Lower lobe of right lung (tissue), 2 donors: ENCODE measurements at regions not wholly inside any gene's neighbourhood (a gene's known extent, or its start where the extent isn't known, plus 50 kb on each side); places are given as distances from the start of the nearest gene placed in this dataset.

ENCODE experiments used
- ATAC-seq, 2 donors: fragments of 200-7000 bp; cut with Tn5 transposase; one replicate each; pipeline ENCODE4 v1.9.1; 2020 to 2022; ENCODE audit warnings: mild to moderate bottlenecking in 2 of 2, moderate library complexity in 2 of 2
- DNase-seq: peaks from one replicate; pipeline ENCODE4 v3.0.0-alpha.2; 2020
- H3K27ac ChIP-seq: fragments of 200-600 bp; one replicate; pipeline ENCODE4 v1.8.0; 2022
- H3K27me3 ChIP-seq: fragments of 200-600 bp; one replicate; pipeline ENCODE4 v1.8.0; 2022; ENCODE audit warnings: low read depth
- H3K36me3 ChIP-seq: fragments of 200-600 bp; one replicate; pipeline ENCODE4 v1.8.0; 2022; ENCODE audit warnings: mild to moderate bottlenecking
- H3K4me1 ChIP-seq: fragments of 200-600 bp; one replicate; pipeline ENCODE4 v1.8.0; 2022
- H3K4me3 ChIP-seq: fragments of 200-600 bp; one replicate; pipeline ENCODE4 v1.8.0; 2022; ENCODE audit warnings: mild to moderate bottlenecking
- H3K9me3 ChIP-seq: fragments of 200-600 bp; one replicate; pipeline ENCODE4 v1.8.0; 2022
- intact Hi-C: fragments of 100-400 bp; cut with DNase I; formaldehyde crosslinking; loops from one replicate; pipeline ENCODE4 v1.11.0; 2022
- TF ChIP-seq, protein P1 (sequence below): fragments of 200-600 bp; IDR thresholded peaks from one replicate; pipeline ENCODE4 v1.8.0; 2022; ENCODE audit warnings: antibody characterized with exemption, mild to moderate bottlenecking
- donor health status: DM: no; HTN: yes; CAD: no; lungs with severe emphysema.

GRCh38 chr2:108067820-108068405 lies 81.6 kb downstream of the SLC5A7 start:
- intact Hi-C loops: no loop called here
- Histone ChIP-seq H3K36me3 (no peaks in the 10 kb centered on the region), H3K4me3 (no peak overlapping the region), H3K4me1 (no peaks in the 10 kb centered on the region), H3K27ac (no peak overlapping the region), H3K9me3 (no peaks in the 10 kb centered on the region), H3K27me3 (no peaks in the 10 kb centered on the region)
- TF ChIP-seq, protein P1, sequence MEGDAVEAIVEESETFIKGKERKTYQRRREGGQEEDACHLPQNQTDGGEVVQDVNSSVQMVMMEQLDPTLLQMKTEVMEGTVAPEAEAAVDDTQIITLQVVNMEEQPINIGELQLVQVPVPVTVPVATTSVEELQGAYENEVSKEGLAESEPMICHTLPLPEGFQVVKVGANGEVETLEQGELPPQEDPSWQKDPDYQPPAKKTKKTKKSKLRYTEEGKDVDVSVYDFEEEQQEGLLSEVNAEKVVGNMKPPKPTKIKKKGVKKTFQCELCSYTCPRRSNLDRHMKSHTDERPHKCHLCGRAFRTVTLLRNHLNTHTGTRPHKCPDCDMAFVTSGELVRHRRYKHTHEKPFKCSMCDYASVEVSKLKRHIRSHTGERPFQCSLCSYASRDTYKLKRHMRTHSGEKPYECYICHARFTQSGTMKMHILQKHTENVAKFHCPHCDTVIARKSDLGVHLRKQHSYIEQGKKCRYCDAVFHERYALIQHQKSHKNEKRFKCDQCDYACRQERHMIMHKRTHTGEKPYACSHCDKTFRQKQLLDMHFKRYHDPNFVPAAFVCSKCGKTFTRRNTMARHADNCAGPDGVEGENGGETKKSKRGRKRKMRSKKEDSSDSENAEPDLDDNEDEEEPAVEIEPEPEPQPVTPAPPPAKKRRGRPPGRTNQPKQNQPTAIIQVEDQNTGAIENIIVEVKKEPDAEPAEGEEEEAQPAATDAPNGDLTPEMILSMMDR: no peak
- no peak for DNase-seq
- ATAC-seq: no peak

- H3K27ac ChIP-seq: no peak overlapping the region
- no peak overlapping the region for H3K4me3 ChIP-seq
- DNase-seq: no peak
- intact Hi-C loops: no loop called here
- H3K27me3 ChIP-seq: no peaks in the 10 kb centered on the region
- H3K36me3 ChIP-seq: no peaks in the 10 kb centered on the region
- TF ChIP-seq, protein P1: no peak
- ATAC-seq: no peak
- no peaks in the 10 kb centered on the region for H3K4me1 ChIP-seq
- no peaks in the 10 kb centered on the region for H3K9me3 ChIP-seq
These were observed 83.4 kb downstream of the SLC5A7 start for GRCh38 chr2:108069515-108070310.

GRCh38 chr2:108073415-108074072 lies 87.2 kb downstream of the SLC5A7 start:
- TF ChIP-seq, protein P1: no peak
- no peaks in the 10 kb centered on the region for H3K36me3 ChIP-seq
- no peaks in the 10 kb centered on the region for H3K27me3 ChIP-seq
- H3K4me1 ChIP-seq: no peaks in the 10 kb centered on the region
- DNase-seq (no peak), ATAC-seq (no peak)
- no peak overlapping the region for H3K4me3 ChIP-seq
- intact Hi-C loops: no loop called here
- H3K9me3 ChIP-seq: no peaks in the 10 kb centered on the region
- no peak overlapping the region for H3K27ac ChIP-seq

DNA sequence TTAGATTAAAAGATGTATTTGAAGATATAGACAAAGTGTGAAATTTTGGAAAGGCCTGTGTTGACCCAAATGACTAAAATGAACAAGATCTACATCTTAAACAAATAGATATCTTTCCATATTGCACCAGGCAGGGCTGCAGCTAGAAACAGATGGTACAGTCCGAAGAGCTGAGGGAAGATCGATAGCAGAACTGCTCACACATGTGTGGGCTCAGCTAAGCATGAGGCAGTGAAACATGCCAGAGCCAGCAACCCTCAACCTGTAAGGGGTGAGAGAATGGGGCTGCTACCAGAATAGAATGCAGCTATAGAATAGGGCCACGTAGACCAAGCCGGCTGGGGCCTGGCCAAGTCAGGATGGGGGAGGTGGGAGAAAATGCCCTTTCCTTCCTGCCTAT lies 87.8 kb downstream of the SLC5A7 start:
- intact Hi-C loops: no loop called here
- TF ChIP-seq, protein P1: no peak
- Histone ChIP-seq H3K36me3 (no peaks in the 10 kb centered on the region), H3K27ac (no peak overlapping the region), H3K4me1 (no peaks in the 10 kb centered on the region), H3K9me3 (no peaks in the 10 kb centered on the region), H3K27me3 (no peaks in the 10 kb centered on the region), H3K4me3 (no peak overlapping the region)
- no peak for ATAC-seq
- DNase-seq: no peak

DNA sequence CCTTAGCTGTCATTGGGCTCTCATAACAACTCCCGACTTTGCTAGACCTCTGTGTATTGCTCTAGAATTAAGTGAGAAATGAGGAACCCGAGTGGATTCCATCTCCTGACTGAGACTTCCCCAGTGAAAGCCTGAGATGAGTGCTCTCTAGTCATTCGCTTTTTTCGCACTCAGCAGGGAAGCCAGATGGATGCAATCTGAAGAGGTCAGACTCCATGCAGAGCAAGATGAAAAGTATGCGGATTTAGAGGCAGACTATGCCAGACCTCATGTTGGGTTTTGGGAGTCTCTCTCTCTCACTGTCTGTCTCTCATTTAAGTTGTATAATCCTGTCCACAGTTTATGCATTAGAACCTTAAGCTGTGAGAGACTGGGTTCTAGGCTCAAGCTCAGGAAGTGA lies 88.6 kb downstream of the SLC5A7 start:
- H3K4me3 ChIP-seq: no peak overlapping the region
- no peak for ATAC-seq
- DNase-seq: no peak
- no peaks in the 10 kb centered on the region for H3K36me3 ChIP-seq
- H3K27ac ChIP-seq: no peak overlapping the region
- intact Hi-C loops: no loop called here
- H3K9me3 ChIP-seq: no peaks in the 10 kb centered on the region
- H3K4me1 ChIP-seq: no peaks in the 10 kb centered on the region
- no peaks in the 10 kb centered on the region for H3K27me3 ChIP-seq
- TF ChIP-seq, protein P1: no peak
